ENCODE measurements at regions not wholly inside any gene's neighbourhood (a gene's known extent, or its start where the extent isn't known, plus 50 kb on each side); places are given as distances from the start of the nearest gene placed in this dataset.

DNA sequence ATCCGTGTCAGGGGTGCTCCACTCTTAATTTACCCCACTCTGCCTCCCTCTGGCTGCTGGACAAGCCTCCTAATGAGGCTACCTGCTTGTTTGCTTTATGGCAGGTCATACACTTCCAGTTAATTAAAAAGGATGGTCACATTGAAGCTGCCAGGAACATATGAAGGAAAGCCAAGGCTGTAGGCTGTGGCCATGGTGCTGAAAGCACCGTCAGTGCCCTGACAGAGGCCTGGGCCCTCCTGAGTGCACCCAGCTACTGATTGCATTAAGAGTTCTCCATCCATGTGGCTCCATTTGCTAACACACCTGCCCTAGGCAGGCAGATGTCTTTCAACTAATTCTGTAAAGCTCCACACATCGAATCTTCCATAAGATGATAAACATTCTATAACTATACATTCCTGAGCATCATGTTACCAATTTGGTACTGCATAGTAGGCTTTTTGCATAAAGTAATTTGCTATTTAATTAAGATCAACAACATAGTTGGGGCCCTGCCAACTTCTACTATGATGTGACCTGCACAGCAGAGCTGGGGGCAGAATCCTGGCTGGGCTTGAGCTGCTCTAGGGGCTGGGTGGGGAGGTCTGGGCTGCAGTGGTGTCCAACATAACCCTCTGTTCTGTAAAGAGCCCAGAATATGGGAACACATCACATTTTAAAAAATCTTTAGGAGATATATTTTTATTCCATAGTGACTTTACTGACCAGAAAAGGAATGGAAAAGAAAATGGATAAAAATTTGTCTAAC is 224.8 kb downstream of the SIPA1L2 start:
- DNase-seq (ENCODE audit: low spot score), result no peak
- intact Hi-C loops (cut with DNase I), result no loop called here

DNA sequence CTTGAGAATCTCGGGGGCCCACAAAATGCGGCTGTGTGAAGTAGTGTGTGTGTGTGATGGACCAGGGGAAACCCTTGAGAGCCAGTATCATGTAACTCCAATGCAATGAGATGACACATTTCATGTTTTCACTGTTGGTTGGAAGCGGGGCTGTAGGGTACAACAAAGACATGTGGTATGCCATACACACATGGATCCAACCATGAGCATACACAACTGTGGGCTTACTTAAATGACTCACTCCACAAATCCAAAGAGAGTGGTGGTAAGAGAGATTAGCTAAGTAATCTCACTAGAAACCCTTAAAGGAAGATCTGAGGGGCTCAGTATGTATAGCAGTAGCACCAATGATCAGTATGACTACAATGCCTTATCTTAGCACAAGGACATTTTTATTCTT is 225.7 kb downstream of the SIPA1L2 start:
- intact Hi-C loops (cut with DNase I), result no loop called here
- no peak for DNase-seq (ENCODE audit: low spot score)

DNA sequence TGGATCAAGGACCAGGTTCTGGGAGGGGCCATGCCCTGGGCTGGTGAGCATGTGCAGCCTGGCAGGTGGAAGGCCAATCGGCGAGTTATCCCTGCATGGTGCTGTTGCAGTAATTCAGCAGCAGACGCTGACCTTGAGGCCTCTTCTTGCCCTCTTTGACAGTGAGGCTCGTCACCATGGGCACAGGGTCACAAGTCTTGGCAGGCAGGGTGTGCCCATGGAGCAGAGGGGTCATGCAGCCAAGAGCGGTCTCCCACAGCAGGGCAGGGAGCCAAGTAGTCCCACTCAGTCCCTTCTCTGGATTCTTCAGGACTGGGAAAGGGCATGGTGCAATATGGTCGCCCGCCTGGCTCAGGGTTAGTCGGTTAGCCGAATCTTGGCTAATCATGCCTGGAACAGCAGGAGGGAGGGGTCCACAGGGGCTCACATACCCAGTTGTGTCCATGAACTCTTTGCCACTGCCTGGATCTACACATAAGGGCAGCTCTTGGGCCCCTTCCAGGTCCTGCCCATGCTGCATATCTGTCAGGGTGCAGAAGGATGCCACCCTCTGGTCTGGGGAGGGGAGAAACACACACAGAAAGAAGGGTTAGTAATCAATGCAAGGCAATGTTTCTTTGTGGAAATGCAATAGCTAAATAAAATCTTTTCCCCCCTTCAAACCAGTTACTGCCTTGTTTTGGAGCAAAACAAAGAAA is 226.8 kb downstream of the SIPA1L2 start:
- intact Hi-C loops (cut with DNase I), result no loop called here

DNA sequence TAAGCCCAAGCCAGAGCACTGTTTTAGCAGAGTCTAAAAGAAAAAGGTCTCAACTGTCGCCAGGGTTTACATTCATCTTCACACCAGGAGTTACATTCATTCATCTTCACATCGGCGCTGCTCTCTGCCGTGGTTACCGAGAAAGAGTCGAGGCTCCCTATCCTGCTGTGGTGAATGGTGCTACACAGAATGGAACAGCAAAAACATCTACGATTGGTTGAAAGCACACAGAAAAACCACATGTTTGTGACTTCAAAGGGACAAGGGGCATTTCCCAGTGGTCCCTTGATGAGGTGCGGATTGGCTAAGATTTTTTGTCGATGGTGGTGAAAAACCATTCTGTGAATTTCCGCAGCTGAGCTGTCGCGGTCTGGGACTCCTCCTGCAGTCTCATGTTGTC is 231.1 kb downstream of the SIPA1L2 start:
- no peak for DNase-seq (ENCODE audit: low spot score)
- intact Hi-C loops (cut with DNase I), result no loop called here

More for the DNA sequence above, 226.8 kb downstream of the SIPA1L2 start:
- DNase-seq (ENCODE audit: low spot score), result no peak

DNA sequence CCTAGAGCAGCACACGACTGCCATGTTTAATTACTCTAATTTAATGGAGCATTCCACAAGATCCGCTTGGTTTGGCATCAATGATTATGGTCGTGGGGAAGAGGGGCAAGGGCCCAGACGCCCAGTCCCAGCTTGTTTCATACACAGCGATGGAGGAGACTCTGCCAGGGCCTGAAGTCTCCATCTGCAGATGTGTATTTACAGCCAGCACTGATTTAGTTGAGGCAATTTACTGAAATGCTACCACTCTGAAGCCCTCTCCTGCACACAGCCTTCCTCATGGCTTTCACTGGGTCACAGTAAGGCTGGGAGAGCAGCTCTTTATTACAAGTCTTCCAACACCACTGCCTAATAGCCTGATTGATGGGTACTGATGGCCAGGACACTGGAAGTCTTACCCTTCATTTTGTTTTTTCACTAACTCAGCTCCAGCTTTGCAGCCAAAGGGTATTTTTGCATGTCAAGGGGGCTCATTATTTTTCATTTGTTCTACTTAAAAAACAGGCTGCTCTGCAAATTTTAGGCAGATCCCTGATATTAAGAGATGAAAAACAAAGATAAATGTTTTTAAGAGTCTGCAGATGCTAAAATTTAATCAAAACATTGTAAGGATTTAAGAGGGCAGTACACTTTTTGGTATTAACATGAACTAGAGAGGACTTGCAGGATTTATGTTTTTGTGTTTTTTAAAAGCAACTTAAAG is 236.3 kb downstream of the SIPA1L2 start:
- no peak for DNase-seq (ENCODE audit: low spot score)
- intact Hi-C loops (cut with DNase I), result no loop called here

GRCh38 chr1:232393010-232393409 is 236.9 kb downstream of the SIPA1L2 start:
- DNase-seq (ENCODE audit: low spot score), result no peak
- intact Hi-C loops (cut with DNase I), result no loop called here

DNA sequence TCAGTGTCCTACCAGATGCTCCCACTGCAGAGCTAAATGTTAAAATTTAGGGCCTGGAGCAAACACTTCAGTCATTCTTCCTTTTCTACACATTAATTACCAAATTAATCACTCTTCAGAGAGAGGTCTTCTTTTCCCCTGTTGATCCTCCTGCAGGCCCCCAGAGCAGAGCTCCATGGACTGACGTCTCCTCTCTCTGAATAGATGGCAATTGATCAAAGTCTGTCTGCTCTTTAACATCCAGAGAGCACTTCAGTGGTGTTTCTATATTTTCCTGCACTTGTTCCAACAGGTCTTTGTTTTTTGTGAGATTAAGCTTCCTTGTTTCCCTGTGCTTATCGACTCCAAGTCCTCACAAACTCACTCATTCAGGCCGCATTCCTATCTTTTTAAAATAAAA is 239.3 kb downstream of the SIPA1L2 start:
- DNase-seq (ENCODE audit: low spot score), result no peak
- intact Hi-C loops (cut with DNase I), result no loop called here

GRCh38 chr1:232389744-232390143 is 240.2 kb downstream of the SIPA1L2 start:
- no peak for DNase-seq (ENCODE audit: low spot score)
- intact Hi-C loops (cut with DNase I), result no loop called here

DNA sequence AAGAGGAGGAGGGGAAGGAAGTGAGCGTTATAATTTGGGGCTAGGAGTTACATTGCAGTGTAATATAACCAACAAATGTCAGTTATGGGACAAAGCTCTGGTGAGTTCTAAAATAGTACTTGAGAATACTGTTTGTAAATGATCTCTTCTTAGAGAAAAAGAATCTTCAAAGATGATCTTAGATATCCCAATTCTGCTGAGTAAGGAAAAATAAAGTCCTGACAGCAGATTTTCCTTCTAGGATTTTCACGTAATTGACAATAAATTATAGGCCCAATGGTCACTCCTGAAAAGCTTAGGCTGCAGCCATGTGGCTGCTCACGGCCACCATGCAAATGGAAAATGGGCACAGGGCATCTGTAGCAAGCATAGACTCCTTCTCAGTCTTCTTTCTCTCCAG is 241.6 kb downstream of the SIPA1L2 start:
- intact Hi-C loops (cut with DNase I), result no loop called here
- DNase-seq (ENCODE audit: low spot score), result no peak

GRCh38 chr1:232386721-232387510 is 243.0 kb downstream of the SIPA1L2 start:
- DNase-seq (ENCODE audit: low spot score), result no peak

DNA sequence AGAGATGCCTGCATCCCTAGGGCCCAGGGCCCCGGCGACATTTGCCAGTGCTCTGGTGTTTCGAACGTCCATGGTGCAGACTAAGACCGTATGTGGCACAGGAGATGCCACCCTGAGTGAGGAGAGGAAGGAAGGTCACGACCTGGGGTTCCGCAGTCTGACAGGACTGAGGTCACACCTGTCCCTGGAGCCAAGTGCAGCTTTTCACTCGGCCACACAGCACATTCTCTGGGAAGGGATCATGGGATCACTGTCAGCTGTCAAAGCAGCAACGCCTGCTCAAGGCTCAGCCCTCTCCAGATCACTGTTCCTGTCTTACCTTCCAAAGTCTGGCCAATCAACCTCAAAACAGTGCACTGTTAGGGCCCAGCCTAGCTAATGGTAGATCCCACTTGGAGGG is 243.6 kb downstream of the SIPA1L2 start:
- DNase-seq (ENCODE audit: low spot score), result no peak
- intact Hi-C loops (cut with DNase I), result no loop called here

More at GRCh38 chr1:232386721-232387510, 243.0 kb downstream of the SIPA1L2 start:
- intact Hi-C loops (cut with DNase I), result no loop called here

GRCh38 chr1:232385221-232385620 is 244.7 kb downstream of the SIPA1L2 start:
- intact Hi-C loops (cut with DNase I), result no loop called here
- no peak for DNase-seq (ENCODE audit: low spot score)

GRCh38 chr1:232384171-232384883 is 245.6 kb downstream of the SIPA1L2 start:
- intact Hi-C loops (cut with DNase I), result no loop called here

GRCh38 chr1:232383455-232384123 is 246.3 kb downstream of the SIPA1L2 start:
- DNase-seq (ENCODE audit: low spot score), result no peak
- intact Hi-C loops (cut with DNase I), result no loop called here

More at GRCh38 chr1:232384171-232384883, 245.6 kb downstream of the SIPA1L2 start:
- DNase-seq (ENCODE audit: low spot score), result no peak

DNA sequence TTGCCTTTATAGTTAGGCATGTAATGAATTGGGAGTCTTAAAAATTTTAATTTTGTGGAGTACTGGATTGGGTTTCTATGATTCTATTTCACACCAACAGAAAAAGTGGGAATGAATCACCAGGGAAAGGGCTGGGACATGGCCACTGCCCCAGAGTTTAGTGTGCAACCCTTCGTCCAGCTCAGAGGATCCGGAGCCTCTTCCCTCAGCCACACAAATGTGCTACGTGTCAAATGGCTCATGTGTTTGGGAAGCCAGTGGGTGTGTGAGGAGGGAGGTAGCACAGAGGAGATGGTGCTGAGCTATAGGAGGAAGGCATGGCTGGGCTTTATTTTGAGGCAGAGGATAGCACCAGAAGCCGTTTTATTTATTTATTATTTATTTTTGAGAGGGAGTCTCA is 247.3 kb downstream of the SIPA1L2 start:
- intact Hi-C loops (cut with DNase I), result no loop called here
- no peak for DNase-seq (ENCODE audit: low spot score)

- intact Hi-C loops (cut with DNase I), result no loop called here
- DNase-seq (ENCODE audit: low spot score), result no peak
These were observed 248.4 kb downstream of the SIPA1L2 start for GRCh38 chr1:232381394-232382100.

DNA sequence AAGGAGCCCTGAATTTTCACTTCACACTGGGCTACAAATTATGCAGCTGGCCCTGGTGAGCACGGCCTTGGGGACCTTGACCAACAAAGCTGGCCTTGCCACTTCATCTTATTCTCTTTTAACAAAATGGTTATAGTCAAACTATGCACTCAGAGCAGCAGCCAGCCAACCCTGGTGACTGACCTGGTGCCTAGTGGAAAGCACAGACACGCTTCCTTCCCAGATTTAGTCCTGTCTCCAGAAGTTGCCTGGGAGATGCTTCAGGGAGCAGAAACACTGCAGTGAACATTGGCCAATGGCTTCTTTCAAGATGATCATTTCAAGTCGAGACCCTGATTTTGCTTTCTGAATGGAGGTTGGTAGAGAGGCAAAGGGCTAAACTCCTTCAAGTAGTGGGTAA is 249.3 kb downstream of the SIPA1L2 start:
- no peak for DNase-seq (ENCODE audit: low spot score)
- intact Hi-C loops (cut with DNase I), result no loop called here

- DNase-seq (ENCODE audit: low spot score), result no peak
- intact Hi-C loops (cut with DNase I), result no loop called here
These were observed 249.8 kb downstream of the SIPA1L2 start for GRCh38 chr1:232380131-232380530.
